ENCODE measurements at regions not wholly inside any gene's neighbourhood (a gene's known extent, or its start where the extent isn't known, plus 50 kb on each side); places are given as distances from the start of the nearest gene placed in this dataset.

GRCh38 chr13:105474983-105475610 is 1060.4 kb downstream of the EFNB2 start:
- 84 to 93% methylated on average over 2 of the region's 2 CpGs for WGBS, 2 donors
- Histone ChIP-seq H3K4me3 (replicated peaks in 1 of 3) (no peak overlapping the region), H3K27ac (no peak overlapping the region), H3K4me1 (no peaks in the 10 kb centered on the region), H3K27me3 (no peaks in the 10 kb centered on the region), H3K9me3 (no peaks in the 10 kb centered on the region), H3K36me3 (no peaks in the 10 kb centered on the region)
- TF ChIP-seq, protein P1, sequence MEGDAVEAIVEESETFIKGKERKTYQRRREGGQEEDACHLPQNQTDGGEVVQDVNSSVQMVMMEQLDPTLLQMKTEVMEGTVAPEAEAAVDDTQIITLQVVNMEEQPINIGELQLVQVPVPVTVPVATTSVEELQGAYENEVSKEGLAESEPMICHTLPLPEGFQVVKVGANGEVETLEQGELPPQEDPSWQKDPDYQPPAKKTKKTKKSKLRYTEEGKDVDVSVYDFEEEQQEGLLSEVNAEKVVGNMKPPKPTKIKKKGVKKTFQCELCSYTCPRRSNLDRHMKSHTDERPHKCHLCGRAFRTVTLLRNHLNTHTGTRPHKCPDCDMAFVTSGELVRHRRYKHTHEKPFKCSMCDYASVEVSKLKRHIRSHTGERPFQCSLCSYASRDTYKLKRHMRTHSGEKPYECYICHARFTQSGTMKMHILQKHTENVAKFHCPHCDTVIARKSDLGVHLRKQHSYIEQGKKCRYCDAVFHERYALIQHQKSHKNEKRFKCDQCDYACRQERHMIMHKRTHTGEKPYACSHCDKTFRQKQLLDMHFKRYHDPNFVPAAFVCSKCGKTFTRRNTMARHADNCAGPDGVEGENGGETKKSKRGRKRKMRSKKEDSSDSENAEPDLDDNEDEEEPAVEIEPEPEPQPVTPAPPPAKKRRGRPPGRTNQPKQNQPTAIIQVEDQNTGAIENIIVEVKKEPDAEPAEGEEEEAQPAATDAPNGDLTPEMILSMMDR (IDR thresholded peaks at IDR 0.05) = no peak
- no peak for TF ChIP-seq POLR2A (IDR thresholded peaks at IDR 0.05)
- no peak for DNase-seq
- intact Hi-C loops (cut with DNase I) = no loop called here

DNA sequence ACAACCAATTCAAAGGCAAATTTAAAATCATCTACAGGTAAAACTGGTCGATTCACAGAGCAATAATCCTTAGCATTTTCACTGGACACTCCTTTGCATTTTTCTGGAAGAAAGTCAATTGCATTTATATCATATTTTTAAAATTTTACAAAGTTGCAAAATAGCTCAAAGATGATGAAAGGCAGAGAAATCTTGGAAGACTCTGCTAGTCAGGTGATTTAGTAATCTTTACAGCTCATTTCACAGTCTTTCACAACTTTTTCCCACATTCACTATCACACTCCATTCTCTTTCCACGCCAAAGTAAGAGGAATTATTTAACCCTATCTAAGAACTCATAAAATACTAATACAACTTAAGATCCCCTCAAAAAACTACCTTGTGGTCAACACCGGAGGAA is 1063.8 kb downstream of the EFNB2 start:
- Histone ChIP-seq H3K36me3 (no peaks in the 10 kb centered on the region), H3K27ac (no peak overlapping the region), H3K27me3 (no peaks in the 10 kb centered on the region), H3K4me3 (replicated peaks in 1 of 3) (no peak overlapping the region), H3K9me3 (no peaks in the 10 kb centered on the region), H3K4me1 (no peaks in the 10 kb centered on the region)
- TF ChIP-seq, protein P1 (IDR thresholded peaks at IDR 0.05) = no peak
- TF ChIP-seq POLR2A (IDR thresholded peaks at IDR 0.05) = no peak
- no peak for DNase-seq
- 79 to 80% methylated on average over 3 of the region's 3 CpGs for WGBS, 2 donors
- intact Hi-C loops (cut with DNase I) = no loop called here

GRCh38 chr13:105466376-105466775 is 1069.1 kb downstream of the EFNB2 start:
- no peaks in the 10 kb centered on the region for H3K9me3 ChIP-seq
- no peak for DNase-seq
- H3K27me3 ChIP-seq = no peaks in the 10 kb centered on the region
- TF ChIP-seq POLR2A (IDR thresholded peaks at IDR 0.05) = no peak
- TF ChIP-seq, protein P1 (IDR thresholded peaks at IDR 0.05) = no peak
- H3K27ac ChIP-seq = no peak overlapping the region
- no peak overlapping the region for H3K4me3 ChIP-seq (replicated peaks in 1 of 3)
- no peaks in the 10 kb centered on the region for H3K4me1 ChIP-seq
- intact Hi-C loops (cut with DNase I) = no loop called here
- WGBS, 2 donors = 85 to 90% methylated on average over 1 of the region's 1 CpG
- no peaks in the 10 kb centered on the region for H3K36me3 ChIP-seq

DNA sequence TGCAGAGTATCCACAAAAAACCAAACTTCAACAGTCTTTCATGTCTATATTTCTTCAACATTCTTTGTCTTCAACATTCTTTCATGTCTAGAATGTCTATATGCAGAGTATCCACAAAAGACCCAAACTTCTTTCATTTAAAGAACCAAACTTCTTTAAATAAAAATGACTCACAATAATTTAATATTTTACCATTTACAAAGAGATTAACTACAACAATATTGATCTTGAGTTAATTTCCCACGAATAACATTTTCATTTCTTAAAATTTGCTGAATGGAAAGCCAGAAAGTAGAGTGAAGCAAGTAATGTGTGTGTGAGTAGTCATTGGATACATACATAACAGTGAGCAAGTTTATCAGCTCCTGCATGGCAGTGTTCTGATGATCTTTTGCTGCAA is 1069.7 kb downstream of the EFNB2 start, which contains the start of gene DAOA:
TSS of gene DAOA (plus strand) at position 301 of the 400 bp plus-strand sequence.
- TF ChIP-seq, protein P1 (IDR thresholded peaks at IDR 0.05) = no peak
- TF ChIP-seq POLR2A (IDR thresholded peaks at IDR 0.05) = no peak
- 82 to 93% methylated on average over 1 of the region's 1 CpG for WGBS, 2 donors

GRCh38 chr13:105465251-105465650 is 1070.2 kb downstream of the EFNB2 start:
- Histone ChIP-seq H3K36me3 (no peaks in the 10 kb centered on the region), H3K4me1 (no peaks in the 10 kb centered on the region), H3K27me3 (no peaks in the 10 kb centered on the region), H3K4me3 (replicated peaks in 1 of 3) (no peak overlapping the region), H3K9me3 (no peaks in the 10 kb centered on the region), H3K27ac (no peak overlapping the region)
- TF ChIP-seq, protein P1 (IDR thresholded peaks at IDR 0.05) = no peak
- no peak for TF ChIP-seq POLR2A (IDR thresholded peaks at IDR 0.05)
- DNase-seq = peak in 1 of 2 donors; percentile 9
- intact Hi-C loops (cut with DNase I) = no loop called here

More for the DNA sequence above, 1069.7 kb downstream of the EFNB2 start, which contains the start of gene DAOA:
- DNase-seq = no peak
- no peaks in the 10 kb centered on the region for H3K4me1 ChIP-seq
- H3K27ac ChIP-seq = no peak within 1 kb of the TSS
- no peaks in the 10 kb centered on the region for H3K36me3 ChIP-seq
- no peaks in the 10 kb centered on the region for H3K27me3 ChIP-seq
- H3K9me3 ChIP-seq = no peaks in the 10 kb centered on the region
- intact Hi-C loops (cut with DNase I) = no loop called here
- no peak within 1 kb of the TSS for H3K4me3 ChIP-seq (replicated peaks in 1 of 3)

Measured in thyroid gland (tissue), 4 donors.